HCT116 (cell line): ENCODE measurements at regions not wholly inside any gene's neighbourhood (a gene's known extent, or its start where the extent isn't known, plus 50 kb on each side); places are given as distances from the start of the nearest gene placed in this dataset.

Experiments
- CBX3 ChIP-seq: IDR thresholded peaks from 2 replicates; pipeline ENCODE4 v1.6.1; 2012; ENCODE audit warnings: low read depth
- CTCF ChIP-seq, 3 experiments: fragments of 200-600 bp in 1 of 3; sonication (generic) in 1 of 3; IDR thresholded peaks in 2 of 3; conservative IDR thresholded peaks in 1 of 3; 2 replicates each; pipeline ENCODE4 v1.5.1; 2012 to 2017; ENCODE audit warnings: low read depth in 2 of 3, low read length in 2 of 3, antibody characterized with exemption in 1 of 3, borderline replicate concordance in 1 of 3, control low read depth in 1 of 3, mild to moderate bottlenecking in 1 of 3, mixed read lengths in 1 of 3, mixed run types in 1 of 3, moderate library complexity in 1 of 3; ENCODE audit not compliant: insufficient read depth in 1 of 3
- EGR1 ChIP-seq: IDR thresholded peaks from 2 replicates; pipeline ENCODE4 v1.6.1; 2012; ENCODE audit warnings: low read depth
- EZH2phosphoT487 ChIP-seq: fragments of 200-600 bp; IDR thresholded peaks from 2 replicates; pipeline ENCODE4 v1.6.1; 2018; ENCODE audit warnings: antibody characterized with exemption, borderline replicate concordance
- MAX ChIP-seq: IDR thresholded peaks from 2 replicates; pipeline ENCODE4 v1.6.1; 2012
- POLR2A ChIP-seq: IDR thresholded peaks from 2 replicates; pipeline ENCODE4 v1.7.0; 2011; ENCODE audit warnings: borderline replicate concordance; ENCODE audit not compliant: insufficient read depth, insufficient read length; ENCODE audit errors: extremely low read depth
- POLR2AphosphoS5 ChIP-seq: IDR thresholded peaks from 2 replicates; pipeline ENCODE4 v1.6.1; 2011; ENCODE audit warnings: mild to moderate bottlenecking, low read depth, low read length, moderate library complexity
- REST ChIP-seq: IDR thresholded peaks from 2 replicates; pipeline ENCODE4 v1.6.1; 2012; ENCODE audit warnings: low read depth
- SRF ChIP-seq: IDR thresholded peaks from 2 replicates; pipeline ENCODE4 v1.6.1; 2012; ENCODE audit warnings: low read depth
- ZBTB33 ChIP-seq: IDR thresholded peaks from 2 replicates; pipeline ENCODE4 v1.6.1; 2011; ENCODE audit warnings: mild to moderate bottlenecking, low read length, moderate library complexity; ENCODE audit not compliant: insufficient replicate concordance; ENCODE audit errors: extremely low read depth
- ZNF274 ChIP-seq: fragments of 200-500 bp; sonication (Bioruptor generic); IDR thresholded peaks from 2 replicates; pipeline ENCODE4 v1.6.1; 2014; ENCODE audit warnings: mild to moderate bottlenecking, low read depth, low read length, inconsistent platforms

GRCh38 chr13:81762449-81762848 lies 1421.5 kb upstream of the SPRY2 start:
- TF ChIP-seq ZBTB33 (no peak), EZH2phosphoT487 (no peak), EGR1 (no peak), CTCF (IDR thresholded peaks at IDR 0.05 in 2 of 3, conservative IDR thresholded peaks at IDR 0.05 in 1 of 3; ENCODE audit: borderline replicate concordance in 1 of 3, insufficient read depth in 1 of 3, low read depth in 2 of 3, low read length in 2 of 3) (no peak), ZNF274 (no peak), MAX (no peak), SRF (no peak), REST (no peak), CBX3 (no peak), POLR2AphosphoS5 (no peak), POLR2A (no peak)
